ENCODE measurements at regions not wholly inside any gene's neighbourhood (a gene's known extent, or its start where the extent isn't known, plus 50 kb on each side); places are given as distances from the start of the nearest gene placed in this dataset.

GRCh38 chr5:165829504-165829903 lies 2324.1 kb downstream of the MAT2B start:
- dilution Hi-C loops (cut with MboI; ENCODE audit: extremely low pct_ligation_motif_present, low sequenced_read_pairs): no loop called here
- no peak for DNase-seq (ENCODE audit: low read depth, low spot score)
- H3K27ac ChIP-seq (ENCODE audit: insufficient read depth, low read depth, low read length): no peak overlapping the region

More at GRCh38 chr5:165829504-165829903, 2324.1 kb downstream of the MAT2B start:
- TF ChIP-seq POLR2AphosphoS5 (IDR thresholded peaks at IDR 0.05; ENCODE audit: insufficient read depth, low read depth, low read length) (no peak), FOS (IDR thresholded peaks at IDR 0.05; ENCODE audit: borderline replicate concordance, insufficient read depth, low read length) (no peak), MAX (IDR thresholded peaks at IDR 0.05; ENCODE audit: insufficient read depth, insufficient read length) (no peak), JUN (IDR thresholded peaks at IDR 0.05; ENCODE audit: borderline replicate concordance, insufficient read depth, insufficient read length, low read depth) (no peak), EZH2 (IDR thresholded peaks at IDR 0.05; ENCODE audit: borderline replicate concordance, low read depth, low read length, severe bottlenecking) (no peak), POLR2A (IDR thresholded peaks at IDR 0.05; ENCODE audit: low read depth, low read length) (no peak), MYC (IDR thresholded peaks at IDR 0.05; ENCODE audit: low read depth, low read length) (no peak), CTCF (IDR thresholded peaks at IDR 0.05; ENCODE audit: extremely low read depth in 1 of 2, insufficient read depth in 1 of 2, low read depth in 1 of 2, low read length in 2 of 2) (no peak), GATA2 (IDR thresholded peaks at IDR 0.05; ENCODE audit: insufficient read depth, insufficient read length, low read depth, low read length) (no peak)
- FAIRE-seq: no peak
- BruUV-seq (replicated peaks): no TSS peak
- Histone ChIP-seq H4K20me1 (replicated peaks; ENCODE audit: control insufficient read depth, extremely low read depth, insufficient read depth, low read length) (no peaks in the 10 kb centered on the region), H3K9ac (replicated peaks; ENCODE audit: extremely low read depth, insufficient read depth, low read length) (no peak overlapping the region), H3K27me3 (ENCODE audit: control insufficient read depth in 2 of 2, insufficient read depth in 2 of 2, low read length in 2 of 2) (no peaks in the 10 kb centered on the region), H3K79me2 (ENCODE audit: control insufficient read depth, insufficient read depth, low read length) (no peaks in the 10 kb centered on the region), H2AFZ (ENCODE audit: low read depth, low read length) (no peak overlapping the region), H3K9me1 (replicated peaks; ENCODE audit: control insufficient read depth, extremely low read depth, insufficient read depth, low read length) (no peaks in the 10 kb centered on the region), H3K4me2 (ENCODE audit: insufficient read depth, low read length) (no peak overlapping the region), H3K36me3 (ENCODE audit: control insufficient read depth in 2 of 2, extremely low read depth in 1 of 2, insufficient read depth in 2 of 2, low read length in 2 of 2) (no peaks in the 10 kb centered on the region), H3K4me1 (ENCODE audit: control insufficient read depth, extremely low read depth, insufficient read depth, low read length) (no peaks in the 10 kb centered on the region), H3K9me3 (replicated peaks; ENCODE audit: control insufficient read depth, insufficient read depth, low read length) (no peaks in the 10 kb centered on the region), H3K4me3 (replicated peaks in 1 of 3; ENCODE audit: insufficient read depth in 1 of 3, low read depth in 1 of 3, low read length in 3 of 3) (no peak overlapping the region)
- ChIA-PET CTCF (no interaction called here), POLR2A (no interaction called here)
- intact Hi-C loops (cut with micrococcal nuclease): no loop called here

Measured in endothelial cell of umbilical vein (primary cell).